Endodermal cell (in vitro differentiated cells): ENCODE measurements at regions not wholly inside any gene's neighbourhood (a gene's known extent, or its start where the extent isn't known, plus 50 kb on each side); places are given as distances from the start of the nearest gene placed in this dataset.

Experiments
- DNase-seq: peaks from one replicate; pipeline ENCODE4 v3.0.0-alpha.2; 2017
- H3K27ac ChIP-seq: 2 replicates; pipeline ENCODE4 v1.5.1; 2013; ENCODE audit warnings: mild to moderate bottlenecking, low read depth, low read length, moderate library complexity
- H3K27me3 ChIP-seq: 2 replicates; pipeline ENCODE4 v1.6.1; 2013; ENCODE audit warnings: mild to moderate bottlenecking, low read length, moderate library complexity; ENCODE audit not compliant: insufficient read depth, control insufficient read depth, poor library complexity, severe bottlenecking
- H3K36me3 ChIP-seq: 2 replicates; pipeline ENCODE4 v1.7.0; 2013; ENCODE audit warnings: mild to moderate bottlenecking, low read length, moderate library complexity; ENCODE audit not compliant: control insufficient read depth, insufficient read depth
- H3K4me1 ChIP-seq: one replicate; pipeline ENCODE4 v1.7.0; 2013; ENCODE audit warnings: low read length; ENCODE audit not compliant: control insufficient read depth, insufficient read depth
- H3K4me3 ChIP-seq: 2 replicates; pipeline ENCODE4 v1.5.1; 2013; ENCODE audit warnings: mild to moderate bottlenecking, low read length, moderate library complexity
- H3K9ac ChIP-seq: 2 replicates; pipeline ENCODE4 v1.6.1; 2013; ENCODE audit warnings: mild to moderate bottlenecking, low read length, moderate library complexity; ENCODE audit not compliant: poor library complexity, severe bottlenecking; ENCODE audit errors: extremely low read depth
- H3K9me3 ChIP-seq: 2 replicates; pipeline ENCODE4 v1.6.1; 2013; ENCODE audit warnings: mild to moderate bottlenecking, low read length, moderate library complexity; ENCODE audit not compliant: control insufficient read depth
- H3K27ac Mint-ChIP-seq: 2 replicates; pipeline ENCODE4 v1.8.0; 2020; ENCODE audit warnings: mixed read lengths
- H3K27me3 Mint-ChIP-seq: 2 replicates; pipeline ENCODE4 v1.8.0; 2021; ENCODE audit warnings: mild to moderate bottlenecking, mixed read lengths; ENCODE audit not compliant: insufficient read depth
- H3K36me3 Mint-ChIP-seq: 2 replicates; pipeline ENCODE4 v1.8.0; 2020; ENCODE audit warnings: low read depth, mixed read lengths
- H3K4me1 Mint-ChIP-seq: 2 replicates; pipeline ENCODE4 v1.8.0; 2020; ENCODE audit warnings: mixed read lengths
- H3K4me3 Mint-ChIP-seq: 2 replicates; pipeline ENCODE4 v1.8.0; 2020; ENCODE audit warnings: mild to moderate bottlenecking, moderate library complexity, mixed read lengths
- H3K9me3 Mint-ChIP-seq: 2 replicates; pipeline ENCODE4 v1.8.0; 2020; ENCODE audit warnings: mild to moderate bottlenecking, mixed read lengths
- CTCF ChIP-seq: fragments of 200-600 bp; sonication (generic); conservative IDR thresholded peaks from 2 replicates; pipeline ENCODE4 v1.5.0; 2021; ENCODE audit warnings: antibody characterized with exemption, mild to moderate bottlenecking
- WGBS, 2 experiments: methylation state at CpG; one replicate each; pipeline versions ENCODE4 v1.1.5 to v1.1.7; 2013; ENCODE audit warnings: missing lambda C conversion rate in 2 of 2, mixed read lengths in 1 of 2; ENCODE audit not compliant: insufficient coverage in 1 of 2, insufficient read length in 1 of 2; 5-methylcytosine and 5-hydroxymethylcytosine counted together

GRCh38 chr12:125324861-125325490, 259.7 kb downstream of the AACS start:
- peaks cover 6% of the 10 kb centered on the region for H3K27me3 ChIP-seq
- no peak for TF ChIP-seq CTCF
- peak overlapping the region; percentile 6 for H3K27ac ChIP-seq
- H3K36me3 ChIP-seq: no peaks in the 10 kb centered on the region
- H3K4me3 ChIP-seq: no peak overlapping the region
- H3K4me1 ChIP-seq: no peaks in the 10 kb centered on the region
- Mint-ChIP-seq H3K27ac (no peak overlapping the region), H3K4me1 (peaks cover 11% of the 10 kb centered on the region), H3K36me3 (peaks cover 8% of the 10 kb centered on the region), H3K27me3 (peaks cover 5% of the 10 kb centered on the region), H3K9me3 (peaks cover 15% of the 10 kb centered on the region), H3K4me3 (no peak overlapping the region)
- peak; percentile 48 for DNase-seq
- 58 to 79% methylated on average over 4 to 8 of the region's 9 CpGs for WGBS, 2 experiments
- H3K9me3 ChIP-seq: no peaks in the 10 kb centered on the region
- no peak overlapping the region for H3K9ac ChIP-seq

GRCh38 chr12:125329239-125330102, 264.2 kb downstream of the AACS start:
- no peak overlapping the region for H3K4me3 Mint-ChIP-seq
- H3K4me1 Mint-ChIP-seq: peaks cover 8% of the 10 kb centered on the region
- Histone ChIP-seq H3K4me1 (no peaks in the 10 kb centered on the region), H3K4me3 (no peak overlapping the region), H3K36me3 (no peaks in the 10 kb centered on the region), H3K9ac (no peak overlapping the region), H3K27ac (peak overlapping the region; percentile 94), H3K27me3 (peaks cover 7% of the 10 kb centered on the region), H3K9me3 (no peaks in the 10 kb centered on the region)
- no peak for TF ChIP-seq CTCF
- H3K36me3 Mint-ChIP-seq: peaks cover 8% of the 10 kb centered on the region
- 54 to 77% methylated on average over 11 to 16 of the region's 16 CpGs for WGBS, 2 experiments
- H3K27ac Mint-ChIP-seq: no peak overlapping the region
- peaks cover 5% of the 10 kb centered on the region for H3K27me3 Mint-ChIP-seq
- H3K9me3 Mint-ChIP-seq: peaks cover 10% of the 10 kb centered on the region
- DNase-seq: peak; percentile 89

GRCh38 chr12:125330645-125331341, 265.6 kb downstream of the AACS start:
- H3K9ac ChIP-seq: peak overlapping the region; percentile 52
- no peaks in the 10 kb centered on the region for H3K4me1 ChIP-seq
- peaks cover 7% of the 10 kb centered on the region for H3K27me3 ChIP-seq
- no peaks in the 10 kb centered on the region for H3K4me1 Mint-ChIP-seq
- H3K27me3 Mint-ChIP-seq: peaks cover 5% of the 10 kb centered on the region
- peak overlapping the region; percentile 10 for H3K27ac ChIP-seq
- no peaks in the 10 kb centered on the region for H3K36me3 ChIP-seq
- H3K4me3 Mint-ChIP-seq: peak overlapping the region; percentile 57
- peaks cover 10% of the 10 kb centered on the region for H3K9me3 Mint-ChIP-seq
- H3K9me3 ChIP-seq: no peaks in the 10 kb centered on the region
- peak; percentile 96 for TF ChIP-seq CTCF
- peak; percentile 98 for DNase-seq
- H3K27ac Mint-ChIP-seq: no peak overlapping the region
- H3K36me3 Mint-ChIP-seq: peaks cover 8% of the 10 kb centered on the region
- 2 to 3% methylated on average over 6 to 30 of the region's 30 CpGs for WGBS, 2 experiments
- H3K4me3 ChIP-seq: peak overlapping the region; percentile 79
